ENCODE measurements at regions not wholly inside any gene's neighbourhood (a gene's known extent, or its start where the extent isn't known, plus 50 kb on each side); places are given as distances from the start of the nearest gene placed in this dataset.
"Not testable (repeated sequence)": the region's sequence is repeated elsewhere in the genome, so short reads cannot be mapped to it uniquely, and the experiment has no call there.

- no peak for DNase-seq (ENCODE audit: extremely low read depth in 1 of 2, low read depth in 1 of 2)
Observed at GRCh38 chr7:52410032-52410431, 625.4 kb upstream of the POM121L12 start.

GRCh38 chr7:52406808-52407207, 628.6 kb upstream of the POM121L12 start:
- DNase-seq (ENCODE audit: extremely low read depth in 1 of 2, low read depth in 1 of 2), result no peak

GRCh38 chr7:52382731-52383130, 652.7 kb upstream of the POM121L12 start:
- DNase-seq (ENCODE audit: extremely low read depth in 1 of 2, low read depth in 1 of 2), result no peak

- no peak for DNase-seq (ENCODE audit: extremely low read depth in 1 of 2, low read depth in 1 of 2)
Observed at GRCh38 chr7:52369922-52370321, 665.5 kb upstream of the POM121L12 start.

- no peak for DNase-seq (ENCODE audit: extremely low read depth in 1 of 2, low read depth in 1 of 2)
Observed at GRCh38 chr7:52365349-52365748, 670.1 kb upstream of the POM121L12 start.

GRCh38 chr7:52362521-52362920, 672.9 kb upstream of the POM121L12 start:
- DNase-seq (ENCODE audit: extremely low read depth in 1 of 2, low read depth in 1 of 2), result no peak

- no peak for DNase-seq (ENCODE audit: extremely low read depth in 1 of 2, low read depth in 1 of 2)
Observed at GRCh38 chr7:52360541-52360940, 674.9 kb upstream of the POM121L12 start.

GRCh38 chr7:52355053-52355452, 680.4 kb upstream of the POM121L12 start:
- DNase-seq (ENCODE audit: extremely low read depth in 1 of 2, low read depth in 1 of 2), result no peak

GRCh38 chr7:52352013-52352981, 683.1 kb upstream of the POM121L12 start:
- no peak for DNase-seq (ENCODE audit: extremely low read depth in 1 of 2, low read depth in 1 of 2)

GRCh38 chr7:52344015-52344414, 691.4 kb upstream of the POM121L12 start:
- DNase-seq (ENCODE audit: extremely low read depth in 1 of 2, low read depth in 1 of 2), result no peak

- no peak for DNase-seq (ENCODE audit: extremely low read depth in 1 of 2, low read depth in 1 of 2)
Observed at GRCh38 chr7:52340067-52340466, 695.4 kb upstream of the POM121L12 start.

GRCh38 chr7:52328328-52328727, 707.1 kb upstream of the POM121L12 start:
- DNase-seq (ENCODE audit: extremely low read depth in 1 of 2, low read depth in 1 of 2), result not testable (repeated sequence)

- DNase-seq (ENCODE audit: extremely low read depth in 1 of 2, low read depth in 1 of 2), result no peak
Observed at GRCh38 chr7:52325237-52325636, 710.2 kb upstream of the POM121L12 start.

GRCh38 chr7:52323202-52323746, 712.2 kb upstream of the POM121L12 start:
- DNase-seq (ENCODE audit: extremely low read depth in 1 of 2, low read depth in 1 of 2), result no peak

GRCh38 chr7:52320610-52321009, 714.8 kb upstream of the POM121L12 start:
- DNase-seq (ENCODE audit: extremely low read depth in 1 of 2, low read depth in 1 of 2), result no peak

- DNase-seq (ENCODE audit: extremely low read depth in 1 of 2, low read depth in 1 of 2), result no peak
Observed at GRCh38 chr7:52317921-52318320, 717.5 kb upstream of the POM121L12 start.

GRCh38 chr7:52311886-52312285, 723.5 kb upstream of the POM121L12 start:
- no peak for DNase-seq (ENCODE audit: extremely low read depth in 1 of 2, low read depth in 1 of 2)

- no peak for DNase-seq (ENCODE audit: extremely low read depth in 1 of 2, low read depth in 1 of 2)
Observed at GRCh38 chr7:52309631-52310030, 725.8 kb upstream of the POM121L12 start.

GRCh38 chr7:52302765-52303520, 732.5 kb upstream of the POM121L12 start:
- no peak for DNase-seq (ENCODE audit: extremely low read depth in 1 of 2, low read depth in 1 of 2)

GRCh38 chr7:52297128-52297527, 738.3 kb upstream of the POM121L12 start:
- no peak for DNase-seq (ENCODE audit: extremely low read depth in 1 of 2, low read depth in 1 of 2)

GRCh38 chr7:52294942-52295341, 740.5 kb upstream of the POM121L12 start:
- DNase-seq (ENCODE audit: extremely low read depth in 1 of 2, low read depth in 1 of 2), result no peak

GRCh38 chr7:52289247-52289646, 746.2 kb upstream of the POM121L12 start:
- no peak for DNase-seq (ENCODE audit: extremely low read depth in 1 of 2, low read depth in 1 of 2)
